ENCODE measurements at regions not wholly inside any gene's neighbourhood (a gene's known extent, or its start where the extent isn't known, plus 50 kb on each side); places are given as distances from the start of the nearest gene placed in this dataset.

GRCh38 chr2:145415151-145415550 is 895.2 kb upstream of the ZEB2 start:
- no peaks in the 10 kb centered on the region for H3K27me3 Mint-ChIP-seq (ENCODE audit: insufficient read depth, low read depth, poor library complexity)

More at GRCh38 chr2:145415151-145415550, 895.2 kb upstream of the ZEB2 start:
- H3K27ac Mint-ChIP-seq, result no peak overlapping the region
- 0 out of 2 replicates have a peak, but pooled peaks cover 11% of the 10 kb centered on the region for H3K9me2 ChIP-seq (ENCODE audit: insufficient read depth)
- H3K4me1 Mint-ChIP-seq, result no peaks in the 10 kb centered on the region
- H3K9me3 Mint-ChIP-seq, result peaks cover 9% of the 10 kb centered on the region; the same call in 2 of the 3 replicates
- no peak overlapping the region for H3K4me3 ChIP-seq
- peaks cover 6% of the 10 kb centered on the region for H3K36me3 Mint-ChIP-seq (ENCODE audit: low read depth)
- DNase-seq (ENCODE audit: low spot score) (no peak), ATAC-seq (no peak)
- no peaks in the 10 kb centered on the region for H3K79me2 ChIP-seq (replicated peaks; ENCODE audit: insufficient read depth)
- no peaks in the 10 kb centered on the region for H3K4me1 ChIP-seq (ENCODE audit: insufficient read depth)
- H2AFZ ChIP-seq, result no peak overlapping the region
- no peaks in the 10 kb centered on the region for H3K27me3 ChIP-seq (ENCODE audit: insufficient read depth)
- TF ChIP-seq EZH2phosphoT487 (IDR thresholded peaks at IDR 0.05; ENCODE audit: unreplicated experiment) (no peak), STAT1 (IDR thresholded peaks at IDR 0.05; ENCODE audit: unreplicated experiment) (no peak), CTCF (conservative IDR thresholded peaks at IDR 0.05; ENCODE audit: low read depth in 2 of 2) (no peak), JUNB (IDR thresholded peaks at IDR 0.05; ENCODE audit: unreplicated experiment) (no peak), NANOG (IDR thresholded peaks at IDR 0.05; ENCODE audit: borderline replicate concordance) (no peak)
- TF ChIP-seq, protein P1, sequence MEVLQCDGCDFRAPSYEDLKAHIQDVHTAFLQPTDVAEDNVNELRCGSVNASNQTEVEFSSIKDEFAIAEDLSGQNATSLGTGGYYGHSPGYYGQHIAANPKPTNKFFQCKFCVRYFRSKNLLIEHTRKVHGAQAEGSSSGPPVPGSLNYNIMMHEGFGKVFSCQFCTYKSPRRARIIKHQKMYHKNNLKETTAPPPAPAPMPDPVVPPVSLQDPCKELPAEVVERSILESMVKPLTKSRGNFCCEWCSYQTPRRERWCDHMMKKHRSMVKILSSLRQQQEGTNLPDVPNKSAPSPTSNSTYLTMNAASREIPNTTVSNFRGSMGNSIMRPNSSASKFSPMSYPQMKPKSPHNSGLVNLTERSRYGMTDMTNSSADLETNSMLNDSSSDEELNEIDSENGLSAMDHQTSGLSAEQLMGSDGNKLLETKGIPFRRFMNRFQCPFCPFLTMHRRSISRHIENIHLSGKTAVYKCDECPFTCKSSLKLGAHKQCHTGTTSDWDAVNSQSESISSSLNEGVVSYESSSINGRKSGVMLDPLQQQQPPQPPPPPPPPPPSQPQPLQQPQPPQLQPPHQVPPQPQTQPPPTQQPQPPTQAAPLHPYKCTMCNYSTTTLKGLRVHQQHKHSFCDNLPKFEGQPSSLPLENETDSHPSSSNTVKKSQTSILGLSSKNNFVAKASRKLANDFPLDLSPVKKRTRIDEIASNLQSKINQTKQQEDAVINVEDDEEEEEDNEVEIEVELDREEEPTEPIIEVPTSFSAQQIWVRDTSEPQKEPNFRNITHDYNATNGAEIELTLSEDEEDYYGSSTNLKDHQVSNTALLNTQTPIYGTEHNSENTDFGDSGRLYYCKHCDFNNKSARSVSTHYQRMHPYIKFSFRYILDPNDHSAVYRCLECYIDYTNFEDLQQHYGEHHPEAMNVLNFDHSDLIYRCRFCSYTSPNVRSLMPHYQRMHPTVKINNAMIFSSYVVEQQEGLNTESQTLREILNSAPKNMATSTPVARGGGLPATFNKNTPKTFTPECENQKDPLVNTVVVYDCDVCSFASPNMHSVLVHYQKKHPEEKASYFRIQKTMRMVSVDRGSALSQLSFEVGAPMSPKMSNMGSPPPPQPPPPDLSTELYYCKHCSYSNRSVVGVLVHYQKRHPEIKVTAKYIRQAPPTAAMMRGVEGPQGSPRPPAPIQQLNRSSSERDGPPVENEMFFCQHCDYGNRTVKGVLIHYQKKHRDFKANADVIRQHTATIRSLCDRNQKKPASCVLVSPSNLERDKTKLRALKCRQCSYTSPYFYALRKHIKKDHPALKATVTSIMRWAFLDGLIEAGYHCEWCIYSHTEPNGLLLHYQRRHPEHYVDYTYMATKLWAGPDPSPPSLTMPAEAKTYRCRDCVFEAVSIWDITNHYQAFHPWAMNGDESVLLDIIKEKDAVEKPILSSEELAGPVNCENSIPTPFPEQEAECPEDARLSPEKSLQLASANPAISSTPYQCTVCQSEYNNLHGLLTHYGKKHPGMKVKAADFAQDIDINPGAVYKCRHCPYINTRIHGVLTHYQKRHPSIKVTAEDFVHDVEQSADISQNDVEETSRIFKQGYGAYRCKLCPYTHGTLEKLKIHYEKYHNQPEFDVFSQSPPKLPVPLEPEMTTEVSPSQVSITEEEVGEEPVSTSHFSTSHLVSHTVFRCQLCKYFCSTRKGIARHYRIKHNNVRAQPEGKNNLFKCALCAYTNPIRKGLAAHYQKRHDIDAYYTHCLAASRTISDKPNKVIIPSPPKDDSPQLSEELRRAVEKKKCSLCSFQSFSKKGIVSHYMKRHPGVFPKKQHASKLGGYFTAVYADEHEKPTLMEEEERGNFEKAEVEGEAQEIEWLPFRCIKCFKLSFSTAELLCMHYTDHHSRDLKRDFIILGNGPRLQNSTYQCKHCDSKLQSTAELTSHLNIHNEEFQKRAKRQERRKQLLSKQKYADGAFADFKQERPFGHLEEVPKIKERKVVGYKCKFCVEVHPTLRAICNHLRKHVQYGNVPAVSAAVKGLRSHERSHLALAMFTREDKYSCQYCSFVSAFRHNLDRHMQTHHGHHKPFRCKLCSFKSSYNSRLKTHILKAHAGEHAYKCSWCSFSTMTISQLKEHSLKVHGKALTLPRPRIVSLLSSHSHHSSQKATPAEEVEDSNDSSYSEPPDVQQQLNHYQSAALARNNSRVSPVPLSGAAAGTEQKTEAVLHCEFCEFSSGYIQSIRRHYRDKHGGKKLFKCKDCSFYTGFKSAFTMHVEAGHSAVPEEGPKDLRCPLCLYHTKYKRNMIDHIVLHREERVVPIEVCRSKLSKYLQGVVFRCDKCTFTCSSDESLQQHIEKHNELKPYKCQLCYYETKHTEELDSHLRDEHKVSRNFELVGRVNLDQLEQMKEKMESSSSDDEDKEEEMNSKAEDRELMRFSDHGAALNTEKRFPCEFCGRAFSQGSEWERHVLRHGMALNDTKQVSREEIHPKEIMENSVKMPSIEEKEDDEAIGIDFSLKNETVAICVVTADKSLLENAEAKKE (CRISPR knock-in tag; IDR thresholded peaks at IDR 0.05), result no peak
- H3K4me3 Mint-ChIP-seq, result no peak overlapping the region
- H4K20me1 ChIP-seq (replicated peaks; ENCODE audit: insufficient read depth), result no peaks in the 10 kb centered on the region
- H3F3A ChIP-seq (replicated peaks; ENCODE audit: low read depth), result no peaks in the 10 kb centered on the region
- H3K36me3 ChIP-seq (ENCODE audit: insufficient read depth), result no peaks in the 10 kb centered on the region
- H3K4me2 ChIP-seq, result no peak overlapping the region
- no peak overlapping the region for H3K27ac ChIP-seq (ENCODE audit: low read depth)

All from GM23338 (cell line).